SHP77 (cell line): ENCODE measurements at regions not wholly inside any gene's neighbourhood (a gene's known extent, or its start where the extent isn't known, plus 50 kb on each side); places are given as distances from the start of the nearest gene placed in this dataset.
"Not testable (repeated sequence)": the region's sequence is repeated elsewhere in the genome, so short reads cannot be mapped to it uniquely, and the experiment has no call there.

Source experiments
- DNase-seq, 2 experiments: peaks; one replicate each; lab custom pipeline; 2025; lab: John Stamatoyannopoulos, UW

DNA sequence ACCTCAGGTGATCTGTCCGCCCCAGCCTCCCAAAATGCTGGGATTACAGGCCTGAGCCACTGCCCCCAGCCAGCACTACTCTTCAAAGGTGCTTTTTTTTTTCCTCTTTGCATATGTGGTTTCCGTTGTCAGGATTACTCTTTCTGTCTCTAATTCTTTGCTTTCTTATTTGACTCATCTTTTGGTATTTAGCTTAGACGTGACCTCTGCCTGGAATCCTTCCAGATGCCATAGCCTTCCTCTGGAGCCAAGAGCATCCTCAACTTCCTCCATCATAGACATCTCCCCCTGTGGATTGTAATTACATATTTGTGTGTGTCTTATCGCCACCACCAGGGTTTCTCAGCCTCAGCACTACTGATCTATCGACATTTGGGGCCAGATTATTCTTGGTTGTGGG lies 84.4 kb upstream of the XYLT1 start:
- DNase-seq = no peak

DNA sequence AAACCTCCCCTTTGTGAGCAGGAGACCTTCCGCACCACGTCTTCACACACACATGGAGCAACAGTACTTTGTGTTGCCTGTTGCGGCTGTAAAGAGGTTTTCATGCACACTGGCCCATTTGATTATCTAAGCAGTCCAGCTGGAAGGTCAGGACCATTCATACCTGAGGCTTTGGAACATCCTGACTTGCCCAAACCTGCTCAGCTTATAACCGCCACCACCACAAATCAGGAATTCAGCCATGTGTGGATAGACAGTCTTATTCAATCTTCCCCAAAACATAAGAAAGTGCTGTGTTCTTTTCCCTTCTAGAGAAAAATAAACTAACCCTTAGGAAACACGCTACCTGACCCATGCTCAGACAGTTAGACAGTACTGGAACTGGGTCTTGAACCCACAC lies 81.6 kb upstream of the XYLT1 start:
- no peak for DNase-seq

DNA sequence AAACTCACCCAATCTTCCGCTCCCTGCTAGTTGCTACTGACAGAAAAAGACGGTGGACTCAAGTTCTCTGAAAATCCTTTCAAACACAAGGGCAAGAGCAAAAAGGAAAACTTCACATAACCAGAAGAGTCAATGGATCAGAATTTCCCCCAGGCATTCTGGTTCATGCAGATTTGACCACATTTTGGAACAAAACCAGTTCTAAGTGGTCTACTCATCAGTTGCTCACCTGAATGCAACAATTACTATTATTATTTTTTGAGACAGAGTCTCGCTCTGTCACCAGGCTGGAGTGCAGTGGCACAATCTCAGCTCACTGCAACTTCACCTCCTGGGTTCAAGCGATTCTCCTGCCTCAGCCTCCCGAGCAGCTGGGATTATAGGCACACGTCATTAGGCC lies 80.9 kb upstream of the XYLT1 start:
- DNase-seq = not testable (repeated sequence)

DNA sequence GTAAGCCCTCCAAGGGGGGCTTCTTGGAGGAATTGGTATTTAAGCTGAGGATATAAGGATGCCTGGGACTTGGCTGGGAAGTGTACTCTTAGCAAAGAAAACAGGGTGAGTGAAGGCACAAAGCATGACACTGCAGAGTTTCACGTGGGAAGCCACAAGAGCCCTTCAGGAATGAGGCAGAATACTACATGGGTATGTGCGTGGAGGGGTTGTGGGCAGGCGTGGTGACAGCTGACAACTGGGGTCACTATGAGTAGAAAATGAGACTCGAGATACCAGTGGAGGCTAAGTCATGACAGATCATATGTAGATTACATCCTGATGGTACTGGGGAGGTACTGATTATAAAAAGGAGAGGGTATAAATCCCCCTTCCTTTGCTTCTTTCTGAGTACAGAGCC lies 78.1 kb upstream of the XYLT1 start:
- DNase-seq = no peak

DNA sequence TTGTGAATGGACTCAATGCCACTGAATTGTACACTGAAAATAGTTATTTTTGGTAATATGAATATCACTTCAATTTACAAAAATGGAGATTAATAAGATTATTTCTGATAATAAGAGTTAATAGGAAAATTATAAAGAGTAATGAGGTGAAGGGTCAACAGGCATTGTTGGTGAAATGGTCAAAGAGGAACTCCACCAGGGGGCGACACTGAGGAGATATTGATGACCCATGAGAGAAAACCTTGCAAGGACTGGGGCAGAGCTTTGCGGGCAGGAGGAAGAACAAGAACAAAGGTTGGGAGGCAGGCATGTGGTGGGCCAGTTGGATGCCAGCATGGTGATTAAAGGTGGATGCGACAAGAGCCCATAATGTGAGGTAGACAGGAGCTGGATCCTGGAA lies 74.0 kb upstream of the XYLT1 start:
- no peak for DNase-seq

DNA sequence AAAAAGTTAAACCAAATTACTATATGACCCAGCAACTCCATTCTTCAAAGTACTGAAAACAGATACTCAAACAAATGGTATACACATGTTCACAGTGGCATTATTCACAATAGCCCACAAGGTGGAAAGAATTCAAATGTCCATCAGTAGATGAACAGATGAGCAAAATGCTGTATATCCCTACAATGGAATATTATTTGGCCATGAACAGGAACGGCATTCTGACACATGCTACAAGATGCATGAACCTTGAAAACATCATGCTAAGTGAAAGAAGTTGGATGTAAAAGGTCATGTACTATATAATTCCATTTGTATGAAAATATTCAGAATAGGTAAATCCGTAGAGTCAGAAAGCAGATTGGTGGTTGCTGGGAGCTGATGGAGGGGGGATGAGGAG lies 73.5 kb upstream of the XYLT1 start:
- DNase-seq = no peak

DNA sequence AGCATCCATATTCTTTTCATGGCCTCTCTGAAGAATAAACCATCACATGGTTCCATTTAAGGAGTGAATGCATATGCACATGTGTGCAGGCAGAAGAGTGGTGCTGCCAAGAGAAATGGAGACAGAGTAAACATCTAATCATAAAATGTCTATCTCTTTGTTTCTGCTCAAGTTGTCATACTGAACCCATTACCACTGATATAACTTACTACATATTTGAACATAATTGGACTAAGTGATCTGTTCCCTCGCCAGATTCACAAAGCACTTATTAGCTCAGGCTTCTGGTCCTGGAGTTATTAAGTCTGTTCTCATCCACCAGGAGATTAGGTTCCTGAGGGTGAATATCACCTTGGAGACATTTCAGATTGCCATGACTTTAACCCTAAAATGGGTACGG lies 72.3 kb upstream of the XYLT1 start:
- DNase-seq = no peak

DNA sequence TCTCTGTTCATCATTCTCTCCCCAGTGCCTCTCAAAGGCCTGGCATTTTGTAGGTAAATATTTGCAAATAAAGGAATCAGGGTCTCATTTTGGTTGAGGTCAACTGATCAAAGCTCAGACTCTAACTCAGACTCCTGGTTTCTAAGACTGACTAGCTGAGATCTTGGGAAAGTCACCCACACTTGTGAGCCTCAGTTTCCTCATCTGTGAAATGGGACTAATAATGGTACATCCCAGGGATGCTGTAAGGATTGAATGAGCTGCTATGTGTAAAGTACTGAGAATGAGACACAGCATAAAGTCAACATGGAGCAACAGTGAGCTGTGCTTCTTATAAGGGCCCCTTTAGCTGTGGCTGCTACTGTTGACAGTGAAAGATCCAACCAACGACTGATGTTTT lies 70.6 kb upstream of the XYLT1 start:
- DNase-seq = no peak

DNA sequence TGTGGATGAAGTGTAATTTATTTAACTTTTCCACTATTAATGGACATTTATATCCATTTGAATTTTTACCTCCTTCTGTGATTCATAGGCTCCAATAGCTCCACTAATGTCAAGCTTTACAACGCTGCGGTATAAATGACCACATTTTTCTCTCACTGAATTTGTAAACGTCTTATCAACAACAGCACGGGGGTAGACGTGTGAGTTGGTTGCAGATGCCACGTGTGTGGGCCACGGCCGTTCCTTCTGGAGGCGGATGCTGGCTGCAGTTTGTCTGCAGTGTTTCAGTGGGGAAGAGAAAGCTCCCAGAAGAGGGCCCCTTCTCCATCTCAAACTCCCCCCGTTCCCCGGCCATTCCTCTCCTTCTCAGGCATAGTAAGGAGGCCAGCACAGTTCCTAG lies 68.2 kb upstream of the XYLT1 start:
- DNase-seq = no peak

DNA sequence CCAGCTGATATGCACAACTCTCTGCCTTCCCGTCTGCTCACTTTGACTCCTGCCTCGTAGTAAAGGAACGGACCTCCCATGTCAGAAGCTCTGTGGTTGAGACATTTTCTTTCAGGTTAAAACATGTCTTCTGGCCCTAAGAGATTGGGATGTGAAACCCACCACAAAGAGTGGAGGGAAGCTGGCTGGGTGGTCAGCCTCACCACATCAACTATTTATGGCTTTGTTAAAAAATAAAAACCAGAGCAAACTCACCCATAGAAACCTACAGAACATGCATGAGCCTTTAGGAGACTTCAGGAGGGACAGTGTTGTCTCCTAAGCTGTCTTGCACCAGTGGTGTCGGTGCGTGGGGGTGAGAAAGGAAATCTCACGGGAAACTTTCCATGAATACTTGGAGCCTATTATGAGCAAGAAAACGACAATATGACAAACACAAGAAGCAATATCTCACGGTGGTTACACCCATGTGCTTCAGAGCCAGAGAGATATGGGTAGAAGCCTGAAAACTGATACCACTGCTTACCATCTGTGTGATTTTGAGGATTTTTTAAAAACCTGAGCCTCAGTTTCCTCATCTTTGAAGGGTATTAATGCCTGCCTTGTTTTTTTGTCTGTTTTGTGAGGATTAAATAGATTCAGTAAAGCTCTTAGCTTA lies 61.7 kb upstream of the XYLT1 start:
- no peak for DNase-seq

DNA sequence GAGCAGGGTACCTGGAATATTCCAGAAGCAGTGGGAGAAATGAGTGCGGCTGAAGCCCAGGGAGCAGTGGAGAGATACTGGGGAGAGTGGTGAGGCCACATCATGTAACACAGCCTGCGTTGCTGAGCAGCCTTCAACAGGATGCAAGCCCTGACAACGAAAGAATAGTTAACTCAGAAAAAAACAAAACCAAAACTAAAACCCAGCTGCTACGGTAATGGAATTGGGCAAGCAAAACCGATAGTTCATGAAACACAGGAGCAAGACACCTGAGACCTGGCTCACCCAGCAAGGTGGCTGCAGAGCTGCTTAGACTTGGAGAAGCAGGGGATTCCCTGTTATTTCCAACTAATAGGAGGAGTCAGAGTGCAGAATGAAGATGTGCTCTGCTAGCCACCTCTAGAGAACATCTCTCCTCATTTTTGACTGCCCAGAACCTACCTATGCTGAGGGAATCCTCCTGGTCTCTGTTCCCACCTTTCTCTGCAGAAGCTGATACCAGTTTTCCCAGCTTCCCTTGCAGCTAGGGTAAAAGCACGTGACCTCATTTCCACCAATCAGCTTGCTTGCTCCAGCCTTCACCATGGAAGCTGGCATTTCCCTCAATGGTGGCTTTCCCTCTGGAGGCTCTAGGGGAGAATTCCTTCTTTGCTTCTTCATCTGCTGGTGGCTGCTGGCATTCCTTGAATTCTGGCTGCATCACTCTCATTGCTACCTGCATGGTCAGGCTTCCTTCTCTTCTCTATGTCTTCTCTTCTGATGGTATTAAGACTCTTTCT lies 59.4 kb upstream of the XYLT1 start:
- DNase-seq = no peak

DNA sequence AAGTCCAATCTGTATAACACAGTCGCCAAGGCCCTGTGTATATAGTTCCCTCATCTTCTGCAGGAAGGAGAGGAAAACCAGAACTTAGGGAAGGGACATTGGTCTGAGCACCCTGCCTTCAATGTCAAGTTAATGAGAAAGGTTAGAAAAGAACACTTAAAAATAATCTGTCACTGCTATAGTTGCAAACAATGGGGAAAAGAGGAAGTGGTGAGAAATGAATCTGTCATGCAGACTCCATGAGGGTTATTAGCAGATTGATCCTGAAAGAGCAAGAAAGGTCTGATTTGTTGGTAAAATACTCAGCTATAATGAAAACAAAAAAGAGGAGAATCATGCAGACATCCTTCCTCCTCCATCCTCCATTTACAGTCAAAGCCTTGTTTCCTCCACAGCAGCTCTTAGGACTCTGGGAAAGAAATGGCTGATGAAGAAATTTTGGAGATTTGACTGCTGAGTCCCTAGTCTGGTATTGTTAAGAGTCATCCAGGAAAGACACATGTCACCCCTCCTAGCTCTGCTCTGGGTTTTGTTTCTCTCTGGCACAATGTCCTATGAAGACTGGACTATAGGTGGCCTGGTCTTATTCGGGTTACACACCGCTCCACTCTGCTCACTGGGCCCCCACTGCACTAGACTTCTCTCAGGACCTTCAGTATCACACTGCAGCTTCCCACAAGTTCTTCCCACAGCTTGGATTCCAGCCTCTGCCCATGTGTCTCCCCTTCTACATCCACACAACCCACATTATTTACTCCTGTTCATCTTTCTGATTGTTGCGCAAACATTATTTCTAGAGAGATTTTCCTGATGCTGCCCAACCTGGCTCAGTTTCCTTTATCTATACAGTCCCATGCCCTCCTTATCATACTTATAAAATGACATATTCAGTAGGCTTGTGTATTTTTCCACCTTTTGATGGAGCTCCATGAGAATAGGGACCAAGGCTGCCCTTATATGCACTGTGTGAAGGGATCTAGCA lies 56.5 kb upstream of the XYLT1 start:
- no peak for DNase-seq

DNA sequence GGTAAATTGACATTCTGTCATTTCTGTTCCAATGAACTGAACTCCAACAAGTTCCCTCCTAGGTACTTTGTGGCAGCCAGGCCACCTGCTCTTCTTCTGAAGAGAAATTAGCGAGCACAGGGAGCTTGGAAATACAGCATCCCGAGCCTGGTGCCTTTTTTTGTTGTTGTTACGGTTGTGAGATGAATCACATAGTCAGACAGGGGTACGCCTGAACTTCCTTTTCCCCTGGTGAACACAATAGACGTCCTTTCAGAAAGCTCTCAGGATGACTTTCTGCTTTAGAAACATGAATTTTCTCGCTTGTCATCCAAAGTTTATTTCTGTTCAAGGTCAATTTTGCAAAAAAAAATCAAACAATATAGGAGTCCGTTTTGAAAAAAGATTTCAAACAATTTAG lies 53.9 kb upstream of the XYLT1 start:
- no peak for DNase-seq

DNA sequence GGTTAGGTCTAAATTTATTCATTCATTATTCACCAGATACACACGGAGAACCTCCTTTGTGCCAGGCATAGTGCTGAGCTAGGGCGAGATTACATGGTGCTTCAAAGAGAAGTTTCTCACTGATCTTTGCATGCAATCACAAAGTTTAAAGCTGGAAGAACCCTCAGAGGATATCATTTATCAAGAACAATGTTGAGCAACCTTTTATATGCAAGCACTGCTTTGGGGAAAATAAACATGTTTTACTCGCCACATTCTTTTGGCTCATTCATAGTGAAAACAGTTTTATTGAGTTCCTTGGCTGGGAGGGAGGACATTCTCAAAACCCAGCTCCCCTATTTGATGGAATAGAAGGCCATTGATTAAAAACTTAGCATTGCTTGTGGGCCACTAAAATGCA lies 49.8 kb upstream of the XYLT1 start:
- no peak for DNase-seq
